Uterus (tissue), 3 donors: ENCODE measurements at regions not wholly inside any gene's neighbourhood (a gene's known extent, or its start where the extent isn't known, plus 50 kb on each side); places are given as distances from the start of the nearest gene placed in this dataset.

Experiments
- DNase-seq, 2 donors: peaks; one replicate each; pipeline ENCODE4 v3.0.0-alpha.2; 2019 to 2020
- H3K27ac ChIP-seq, 2 donors: fragments of 200-600 bp; sonication (generic); 1 replicate in 1 of 2; 2 replicates in 1 of 2; pipeline ENCODE4 v1.5.1; 2016 to 2018
- H3K27me3 ChIP-seq, 2 donors: fragments of 200-600 bp; sonication (generic); one replicate each; pipeline ENCODE4 v1.5.1; 2018 to 2019; ENCODE audit warnings: control low read depth in 1 of 2
- H3K36me3 ChIP-seq, 2 donors: fragments of 200-600 bp; sonication (generic); one replicate each; pipeline ENCODE4 v1.5.1; 2019; ENCODE audit warnings: control low read depth in 1 of 2
- H3K4me1 ChIP-seq, 2 donors: fragments of 200-600 bp; sonication (generic); one replicate each; pipeline ENCODE4 v1.5.1; 2018 to 2019; ENCODE audit warnings: control low read depth in 1 of 2
- H3K4me3 ChIP-seq, 2 donors: fragments of 200-600 bp; sonication (generic); 1 replicate in 1 of 2; 2 replicates in 1 of 2; pipeline ENCODE4 v1.5.1; 2018 to 2019; ENCODE audit warnings: mild to moderate bottlenecking in 1 of 2
- H3K9me3 ChIP-seq, 2 donors: fragments of 200-600 bp; sonication (generic); one replicate each; pipeline ENCODE4 v1.5.1; 2019; ENCODE audit warnings: control low read depth in 1 of 2
- POLR2A ChIP-seq, 2 donors: fragments of 450-650 bp; IDR thresholded peaks; one replicate each; pipeline ENCODE4 v1.6.1; 2016; ENCODE audit warnings: antibody characterized with exemption in 2 of 2, mild to moderate bottlenecking in 1 of 2, moderate library complexity in 1 of 2
- intact Hi-C: fragments of 100-400 bp; cut with DNase I; formaldehyde crosslinking; loops from one replicate; pipeline ENCODE4 v1.15.1; 2023; ENCODE audit warnings: low total_unique reads
- TF ChIP-seq, protein P1 (sequence below), 4 experiments: fragments of 200-600 bp in 2 of 4; fragments of 450-650 bp in 2 of 4; sonication (generic) in 2 of 4; IDR thresholded peaks; one replicate each; pipeline ENCODE4 v1.5.1; 2016 to 2019; ENCODE audit warnings: antibody characterized with exemption in 4 of 4, mild to moderate bottlenecking in 2 of 4, moderate library complexity in 1 of 4
- donor health status: DM: yes; HTN: yes; CAD: no.

DNA sequence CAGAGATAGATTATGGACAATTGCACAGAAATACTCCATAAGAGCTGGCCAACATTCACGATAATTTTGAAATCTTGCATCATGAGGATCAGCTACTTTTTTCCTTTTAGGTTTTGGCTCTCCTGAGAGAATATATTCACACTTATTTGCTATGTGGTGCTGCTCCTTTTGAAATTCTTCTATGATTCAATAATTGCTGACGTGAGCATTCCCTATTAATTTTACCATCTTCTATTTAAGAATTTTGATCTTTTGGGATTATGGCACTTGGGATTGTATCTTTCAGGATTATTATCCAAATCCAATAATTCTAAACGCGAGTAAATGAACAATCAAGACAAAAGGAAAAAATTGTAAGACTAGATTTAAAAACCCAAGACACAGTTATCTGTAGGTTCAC lies 358.8 kb downstream of the ELAVL2 start:
- Histone ChIP-seq H3K27ac (no peak overlapping the region), H3K27me3 (no peaks in the 10 kb centered on the region), H3K4me1 (no peaks in the 10 kb centered on the region), H3K4me3 (no peak overlapping the region), H3K36me3 (no peaks in the 10 kb centered on the region), H3K9me3 (no peaks in the 10 kb centered on the region)
- intact Hi-C loops, result no loop called here
- TF ChIP-seq, protein P1, sequence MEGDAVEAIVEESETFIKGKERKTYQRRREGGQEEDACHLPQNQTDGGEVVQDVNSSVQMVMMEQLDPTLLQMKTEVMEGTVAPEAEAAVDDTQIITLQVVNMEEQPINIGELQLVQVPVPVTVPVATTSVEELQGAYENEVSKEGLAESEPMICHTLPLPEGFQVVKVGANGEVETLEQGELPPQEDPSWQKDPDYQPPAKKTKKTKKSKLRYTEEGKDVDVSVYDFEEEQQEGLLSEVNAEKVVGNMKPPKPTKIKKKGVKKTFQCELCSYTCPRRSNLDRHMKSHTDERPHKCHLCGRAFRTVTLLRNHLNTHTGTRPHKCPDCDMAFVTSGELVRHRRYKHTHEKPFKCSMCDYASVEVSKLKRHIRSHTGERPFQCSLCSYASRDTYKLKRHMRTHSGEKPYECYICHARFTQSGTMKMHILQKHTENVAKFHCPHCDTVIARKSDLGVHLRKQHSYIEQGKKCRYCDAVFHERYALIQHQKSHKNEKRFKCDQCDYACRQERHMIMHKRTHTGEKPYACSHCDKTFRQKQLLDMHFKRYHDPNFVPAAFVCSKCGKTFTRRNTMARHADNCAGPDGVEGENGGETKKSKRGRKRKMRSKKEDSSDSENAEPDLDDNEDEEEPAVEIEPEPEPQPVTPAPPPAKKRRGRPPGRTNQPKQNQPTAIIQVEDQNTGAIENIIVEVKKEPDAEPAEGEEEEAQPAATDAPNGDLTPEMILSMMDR (IDR thresholded peaks at IDR 0.05), result no peak
- TF ChIP-seq POLR2A (IDR thresholded peaks at IDR 0.05), result no peak
- DNase-seq, result no peak

DNA sequence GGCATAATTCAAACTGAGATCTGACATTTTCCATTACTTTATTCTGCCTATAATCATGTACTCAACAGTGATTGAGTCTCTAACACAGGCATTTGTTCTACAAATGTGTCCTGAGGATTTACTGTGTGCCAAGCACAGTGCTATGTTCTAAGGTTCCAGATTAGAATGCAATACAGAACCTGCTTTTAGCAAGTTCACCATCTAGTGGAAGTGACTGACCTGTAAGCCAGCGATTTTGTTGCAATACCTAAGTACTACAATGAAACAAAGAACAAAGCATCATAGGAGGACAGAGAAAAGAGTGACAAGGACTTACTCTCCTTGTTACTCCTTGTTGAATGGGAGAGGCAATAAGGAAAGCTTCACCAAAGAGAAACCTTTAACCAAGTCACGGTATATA lies 348.1 kb downstream of the ELAVL2 start:
- TF ChIP-seq, protein P1 (IDR thresholded peaks at IDR 0.05), result no peak
- TF ChIP-seq POLR2A (IDR thresholded peaks at IDR 0.05), result no peak
- Histone ChIP-seq H3K4me1 (no peaks in the 10 kb centered on the region), H3K4me3 (no peak overlapping the region), H3K27me3 (no peaks in the 10 kb centered on the region), H3K36me3 (no peaks in the 10 kb centered on the region), H3K9me3 (no peaks in the 10 kb centered on the region), H3K27ac (no peak overlapping the region)
- intact Hi-C loops, result no loop called here
- DNase-seq, result no peak

DNA sequence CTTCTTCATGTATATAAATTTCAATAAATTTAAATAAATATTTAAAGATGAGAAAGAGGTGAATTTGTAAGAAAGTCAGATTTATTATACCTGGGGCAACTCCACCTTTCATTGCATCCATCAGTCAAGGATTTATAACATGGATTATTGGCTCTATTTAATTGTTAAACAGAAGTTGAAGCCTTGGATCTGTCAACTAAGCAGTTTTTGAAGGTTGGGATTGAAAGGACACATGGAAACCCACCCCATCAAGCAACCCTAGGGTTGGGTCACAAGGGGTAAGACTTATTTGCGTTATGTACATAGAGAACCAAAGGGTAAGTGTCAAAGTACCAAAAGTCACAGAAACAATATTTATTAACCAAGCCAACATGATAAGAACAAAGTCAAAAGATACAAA lies 342.5 kb downstream of the ELAVL2 start:
- Histone ChIP-seq H3K4me1 (no peaks in the 10 kb centered on the region), H3K27ac (no peak overlapping the region), H3K27me3 (no peaks in the 10 kb centered on the region), H3K36me3 (no peaks in the 10 kb centered on the region), H3K9me3 (no peaks in the 10 kb centered on the region), H3K4me3 (no peak overlapping the region)
- no peak for DNase-seq
- TF ChIP-seq, protein P1 (IDR thresholded peaks at IDR 0.05), result no peak
- TF ChIP-seq POLR2A (IDR thresholded peaks at IDR 0.05), result no peak
- intact Hi-C loops, result no loop called here

DNA sequence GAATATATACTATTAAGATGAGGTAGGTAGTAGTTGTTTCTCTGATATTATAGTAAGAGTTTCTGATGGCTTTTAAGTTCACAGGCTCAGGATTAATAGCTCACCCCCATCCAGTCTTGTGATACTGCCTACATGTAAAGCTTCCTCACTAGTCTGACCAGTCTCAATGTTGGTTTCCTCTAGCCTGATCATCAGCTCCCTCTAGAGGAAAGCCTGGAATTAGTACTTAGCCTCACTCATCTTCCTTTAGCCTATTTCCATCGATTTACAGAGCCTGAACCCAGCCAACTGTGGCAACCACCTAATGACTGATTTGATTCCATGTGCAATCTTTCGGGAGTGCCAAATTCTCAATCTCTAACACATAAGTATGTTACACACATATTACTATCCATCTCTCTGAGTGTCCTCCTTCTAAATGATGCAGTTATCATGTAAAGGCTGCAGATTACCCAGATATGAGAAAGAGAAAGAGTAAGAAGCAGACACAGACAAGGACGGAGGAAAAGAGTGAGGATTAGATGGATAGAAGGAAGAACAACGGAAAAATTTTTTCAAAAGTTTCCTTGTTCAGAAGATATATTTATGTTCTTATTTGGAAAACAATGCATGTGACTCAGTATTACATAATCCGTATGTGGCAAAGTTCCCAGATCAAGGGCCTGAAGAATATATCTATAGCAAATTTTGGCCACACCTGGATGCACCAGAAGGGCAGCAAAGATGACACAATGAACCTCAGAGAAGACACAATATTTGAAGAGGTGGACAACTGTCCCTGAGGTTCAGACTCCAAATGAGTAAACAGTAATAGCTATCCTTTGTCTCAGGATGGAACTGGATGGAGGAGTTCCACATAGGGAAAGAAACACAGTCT lies 333.7 kb downstream of the ELAVL2 start:
- TF ChIP-seq, protein P1 (IDR thresholded peaks at IDR 0.05), result peak in 1 of 4 experiments; percentile 15
- TF ChIP-seq POLR2A (IDR thresholded peaks at IDR 0.05), result no peak
- Histone ChIP-seq H3K9me3 (no peaks in the 10 kb centered on the region), H3K36me3 (no peaks in the 10 kb centered on the region), H3K27me3 (no peaks in the 10 kb centered on the region), H3K27ac (no peak overlapping the region), H3K4me3 (no peak overlapping the region), H3K4me1 (no peaks in the 10 kb centered on the region)
- intact Hi-C loops, result no loop called here
- DNase-seq, result no peak

DNA sequence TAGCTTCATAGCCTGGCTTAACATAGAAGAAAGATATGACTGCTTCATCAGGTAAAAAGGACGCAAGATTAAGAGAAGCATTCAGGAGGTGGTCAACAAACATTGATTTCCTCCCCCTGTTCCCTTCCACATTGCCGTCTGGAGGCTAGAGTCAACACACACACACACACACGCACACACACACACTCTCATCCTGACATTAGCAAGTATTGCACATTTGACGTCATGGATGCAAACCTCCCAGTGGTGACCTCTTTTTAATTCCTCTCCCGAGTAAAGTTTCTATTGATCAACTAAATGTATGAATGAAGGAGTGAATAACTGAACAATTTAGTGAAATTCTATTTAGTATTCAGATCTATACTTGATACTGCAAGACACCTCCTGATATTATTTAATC lies 332.8 kb downstream of the ELAVL2 start:
- no peak for TF ChIP-seq POLR2A (IDR thresholded peaks at IDR 0.05)
- TF ChIP-seq, protein P1 (IDR thresholded peaks at IDR 0.05), result no peak
- no peaks in the 10 kb centered on the region for H3K27me3 ChIP-seq
- DNase-seq, result no peak
- H3K9me3 ChIP-seq, result no peaks in the 10 kb centered on the region
- H3K36me3 ChIP-seq, result no peaks in the 10 kb centered on the region
- no peaks in the 10 kb centered on the region for H3K4me1 ChIP-seq
- intact Hi-C loops, result no loop called here
- H3K27ac ChIP-seq, result no peak overlapping the region
- no peak overlapping the region for H3K4me3 ChIP-seq
